Bronchial epithelial cell (primary cell): ENCODE measurements at regions not wholly inside any gene's neighbourhood (a gene's known extent, or its start where the extent isn't known, plus 50 kb on each side); places are given as distances from the start of the nearest gene placed in this dataset.

Experiments used
- DNase-seq: peaks from one replicate; pipeline ENCODE4 v3.0.0-alpha.2; 2010; ENCODE audit warnings: low read depth
- FAIRE-seq: peaks from 2 replicates; lab custom pipeline; 2011; peaks lifted over from hg19 to GRCh38; lab: Jason Lieb, UNC
- H3K27me3 ChIP-seq: 2 replicates; pipeline ENCODE4 v1.5.1; 2011; ENCODE audit warnings: low read length; ENCODE audit not compliant: control insufficient read depth, insufficient read depth
- H3K36me3 ChIP-seq: 2 replicates; pipeline ENCODE4 v1.5.1; 2011; ENCODE audit warnings: low read length; ENCODE audit not compliant: control insufficient read depth, insufficient read depth
- H3K4me3 ChIP-seq: 2 replicates; pipeline ENCODE4 v1.5.1; 2011; ENCODE audit warnings: mild to moderate bottlenecking, low read depth, low read length, control low read depth
- CTCF ChIP-seq: IDR thresholded peaks from 2 replicates; pipeline ENCODE4 v1.5.1; 2011; ENCODE audit warnings: mild to moderate bottlenecking, moderate library complexity, low read length, control low read depth, inconsistent platforms; ENCODE audit not compliant: insufficient read depth, severe bottlenecking

DNA sequence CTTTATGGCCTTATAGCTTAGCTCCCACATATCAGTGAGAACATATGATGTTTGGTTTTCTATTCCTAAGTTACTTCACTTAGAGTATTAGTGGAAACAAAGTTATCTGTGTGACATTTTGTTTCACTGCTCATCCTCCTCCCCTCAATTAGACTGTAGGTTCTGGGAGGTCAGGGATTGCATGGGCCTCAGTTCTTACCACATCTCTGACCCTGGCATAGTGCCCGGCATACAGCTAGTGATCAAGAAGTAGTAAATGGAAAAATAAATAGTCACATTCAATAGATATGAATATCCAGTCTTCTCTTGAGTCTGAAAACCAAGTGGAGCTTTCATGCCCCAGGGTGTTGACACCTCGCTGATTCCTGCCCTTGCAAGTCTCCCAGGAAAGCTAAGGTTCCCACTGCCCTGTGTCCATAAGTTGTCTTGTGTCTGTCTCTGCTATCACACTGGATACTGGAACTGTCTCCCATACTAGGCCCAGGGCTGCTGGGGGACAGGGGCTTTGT lies 249.5 kb upstream of the TSHZ3 start:
- Histone ChIP-seq H3K4me3 (no peak overlapping the region), H3K36me3 (no peaks in the 10 kb centered on the region), H3K27me3 (no peaks in the 10 kb centered on the region)
- no peak for TF ChIP-seq CTCF
- FAIRE-seq, result no peak
- DNase-seq, result no peak

- H3K4me3 ChIP-seq, result no peak overlapping the region
- DNase-seq (no peak), FAIRE-seq (no peak)
- TF ChIP-seq CTCF, result no peak
- no peaks in the 10 kb centered on the region for H3K27me3 ChIP-seq
- no peaks in the 10 kb centered on the region for H3K36me3 ChIP-seq
These were observed 251.6 kb upstream of the TSHZ3 start for GRCh38 chr19:31600731-31601295.

- Histone ChIP-seq H3K4me3 (no peak overlapping the region), H3K36me3 (no peaks in the 10 kb centered on the region), H3K27me3 (no peaks in the 10 kb centered on the region)
- DNase-seq (no peak), FAIRE-seq (no peak)
- TF ChIP-seq CTCF, result no peak
These were observed 252.6 kb upstream of the TSHZ3 start for GRCh38 chr19:31601855-31602254.

- no peak for DNase-seq
- TF ChIP-seq CTCF, result no peak
- Histone ChIP-seq H3K4me3 (no peak overlapping the region), H3K27me3 (no peaks in the 10 kb centered on the region), H3K36me3 (no peaks in the 10 kb centered on the region)
- FAIRE-seq, result peak; percentile 40
These were observed 253.3 kb upstream of the TSHZ3 start for GRCh38 chr19:31602548-31602947.

GRCh38 chr19:31604493-31605040 lies 255.3 kb upstream of the TSHZ3 start:
- FAIRE-seq (no peak), DNase-seq (no peak)
- Histone ChIP-seq H3K36me3 (no peaks in the 10 kb centered on the region), H3K4me3 (no peak overlapping the region), H3K27me3 (no peaks in the 10 kb centered on the region)
- TF ChIP-seq CTCF, result no peak

DNA sequence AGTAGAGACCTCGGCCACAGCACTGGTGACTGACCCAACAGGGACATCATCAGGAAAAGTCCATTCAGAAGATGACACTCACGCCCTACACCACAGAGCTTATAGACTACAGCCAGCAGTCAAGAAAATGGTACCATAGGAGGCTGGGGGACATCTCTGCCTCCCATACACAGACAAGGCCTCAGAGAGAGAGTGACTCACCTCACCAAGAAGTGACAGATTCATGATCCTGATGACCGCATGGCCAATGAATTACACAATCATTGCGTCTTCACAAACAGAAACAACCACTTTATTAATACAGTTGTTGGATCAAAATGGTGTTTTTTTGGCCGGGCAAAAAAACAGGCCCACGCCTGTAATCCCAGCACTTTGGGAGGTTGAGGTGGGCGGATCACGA lies 260.8 kb upstream of the TSHZ3 start:
- no peak for TF ChIP-seq CTCF
- DNase-seq, result no peak
- no peaks in the 10 kb centered on the region for H3K27me3 ChIP-seq
- no peak overlapping the region for H3K4me3 ChIP-seq
- no peaks in the 10 kb centered on the region for H3K36me3 ChIP-seq
- no peak for FAIRE-seq
